Ishikawa (cell line): ENCODE measurements at regions not wholly inside any gene's neighbourhood (a gene's known extent, or its start where the extent isn't known, plus 50 kb on each side); places are given as distances from the start of the nearest gene placed in this dataset.

Source experiments
- CREB1 ChIP-seq: IDR thresholded peaks from 2 replicates; pipeline ENCODE4 v1.6.1; 2012; ENCODE audit warnings: low read depth
- EP300 ChIP-seq: IDR thresholded peaks from 2 replicates; pipeline ENCODE4 v1.6.1; 2012; ENCODE audit warnings: borderline replicate concordance
- FOXM1 ChIP-seq: IDR thresholded peaks from 2 replicates; pipeline ENCODE4 v1.6.1; 2012; ENCODE audit warnings: low read depth, borderline replicate concordance
- NFIC ChIP-seq: IDR thresholded peaks from 2 replicates; pipeline ENCODE4 v1.6.1; 2012
- RAD21 ChIP-seq: IDR thresholded peaks from 2 replicates; pipeline ENCODE4 v1.6.1; 2012; ENCODE audit warnings: low read depth
- TAF1 ChIP-seq: IDR thresholded peaks from 2 replicates; pipeline ENCODE4 v1.6.1; 2012; ENCODE audit warnings: low read depth, mild to moderate bottlenecking
- TCF12 ChIP-seq: IDR thresholded peaks from 2 replicates; pipeline ENCODE4 v1.6.1; 2012; ENCODE audit warnings: low read depth
- TF ChIP-seq, protein P1 (sequence below): IDR thresholded peaks from 2 replicates; pipeline ENCODE4 v1.6.1; 2012
- TF ChIP-seq, protein P2 (sequence below): IDR thresholded peaks from 2 replicates; pipeline ENCODE4 v1.6.1; 2012; ENCODE audit warnings: low read depth, mild to moderate bottlenecking

GRCh38 chr5:174570662-174571061, 153.7 kb upstream of the MSX2 start:
- TF ChIP-seq CREB1 (no peak), TAF1 (no peak), RAD21 (no peak), EP300 (no peak), NFIC (no peak), FOXM1 (no peak), TCF12 (no peak)
- TF ChIP-seq, protein P1, sequence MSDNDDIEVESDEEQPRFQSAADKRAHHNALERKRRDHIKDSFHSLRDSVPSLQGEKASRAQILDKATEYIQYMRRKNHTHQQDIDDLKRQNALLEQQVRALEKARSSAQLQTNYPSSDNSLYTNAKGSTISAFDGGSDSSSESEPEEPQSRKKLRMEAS = no peak
- TF ChIP-seq, protein P2, sequence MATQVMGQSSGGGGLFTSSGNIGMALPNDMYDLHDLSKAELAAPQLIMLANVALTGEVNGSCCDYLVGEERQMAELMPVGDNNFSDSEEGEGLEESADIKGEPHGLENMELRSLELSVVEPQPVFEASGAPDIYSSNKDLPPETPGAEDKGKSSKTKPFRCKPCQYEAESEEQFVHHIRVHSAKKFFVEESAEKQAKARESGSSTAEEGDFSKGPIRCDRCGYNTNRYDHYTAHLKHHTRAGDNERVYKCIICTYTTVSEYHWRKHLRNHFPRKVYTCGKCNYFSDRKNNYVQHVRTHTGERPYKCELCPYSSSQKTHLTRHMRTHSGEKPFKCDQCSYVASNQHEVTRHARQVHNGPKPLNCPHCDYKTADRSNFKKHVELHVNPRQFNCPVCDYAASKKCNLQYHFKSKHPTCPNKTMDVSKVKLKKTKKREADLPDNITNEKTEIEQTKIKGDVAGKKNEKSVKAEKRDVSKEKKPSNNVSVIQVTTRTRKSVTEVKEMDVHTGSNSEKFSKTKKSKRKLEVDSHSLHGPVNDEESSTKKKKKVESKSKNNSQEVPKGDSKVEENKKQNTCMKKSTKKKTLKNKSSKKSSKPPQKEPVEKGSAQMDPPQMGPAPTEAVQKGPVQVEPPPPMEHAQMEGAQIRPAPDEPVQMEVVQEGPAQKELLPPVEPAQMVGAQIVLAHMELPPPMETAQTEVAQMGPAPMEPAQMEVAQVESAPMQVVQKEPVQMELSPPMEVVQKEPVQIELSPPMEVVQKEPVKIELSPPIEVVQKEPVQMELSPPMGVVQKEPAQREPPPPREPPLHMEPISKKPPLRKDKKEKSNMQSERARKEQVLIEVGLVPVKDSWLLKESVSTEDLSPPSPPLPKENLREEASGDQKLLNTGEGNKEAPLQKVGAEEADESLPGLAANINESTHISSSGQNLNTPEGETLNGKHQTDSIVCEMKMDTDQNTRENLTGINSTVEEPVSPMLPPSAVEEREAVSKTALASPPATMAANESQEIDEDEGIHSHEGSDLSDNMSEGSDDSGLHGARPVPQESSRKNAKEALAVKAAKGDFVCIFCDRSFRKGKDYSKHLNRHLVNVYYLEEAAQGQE = no peak
